Activated T-helper 1 cell treated with Interleukin-2 at 50 U/mL for 16 hours (primary cell): ENCODE measurements at regions not wholly inside any gene's neighbourhood (a gene's known extent, or its start where the extent isn't known, plus 50 kb on each side); places are given as distances from the start of the nearest gene placed in this dataset.
"Not testable (repeated sequence)": the region's sequence is repeated elsewhere in the genome, so short reads cannot be mapped to it uniquely, and the experiment has no call there.

Source experiments
- DNase-seq: peaks from one replicate; pipeline ENCODE4 v3.0.0-alpha.2; 2020; ENCODE audit warnings: low read depth

- no peak for DNase-seq
Measured at GRCh38 chr11:11220786-11221185, 132.3 kb downstream of the CSNK2A3 start.

DNA sequence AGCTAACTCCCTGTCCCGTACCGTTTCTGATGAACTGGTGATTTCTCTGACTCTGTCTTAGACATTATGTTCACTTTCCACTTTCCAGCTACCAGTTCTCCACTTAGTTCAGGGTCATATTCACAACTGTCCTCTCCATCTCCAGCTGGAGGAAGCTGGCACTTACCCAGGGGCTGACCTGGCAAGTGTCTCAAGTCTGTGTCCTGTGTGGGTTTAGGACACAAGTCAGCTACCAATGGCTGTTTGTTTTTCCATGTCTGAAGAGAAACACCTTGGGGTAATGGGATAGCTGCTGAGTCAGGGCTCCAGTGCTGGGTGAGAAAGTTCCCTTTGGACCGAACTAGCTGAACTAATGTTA, 134.4 kb downstream of the CSNK2A3 start:
- DNase-seq, result no peak

DNA sequence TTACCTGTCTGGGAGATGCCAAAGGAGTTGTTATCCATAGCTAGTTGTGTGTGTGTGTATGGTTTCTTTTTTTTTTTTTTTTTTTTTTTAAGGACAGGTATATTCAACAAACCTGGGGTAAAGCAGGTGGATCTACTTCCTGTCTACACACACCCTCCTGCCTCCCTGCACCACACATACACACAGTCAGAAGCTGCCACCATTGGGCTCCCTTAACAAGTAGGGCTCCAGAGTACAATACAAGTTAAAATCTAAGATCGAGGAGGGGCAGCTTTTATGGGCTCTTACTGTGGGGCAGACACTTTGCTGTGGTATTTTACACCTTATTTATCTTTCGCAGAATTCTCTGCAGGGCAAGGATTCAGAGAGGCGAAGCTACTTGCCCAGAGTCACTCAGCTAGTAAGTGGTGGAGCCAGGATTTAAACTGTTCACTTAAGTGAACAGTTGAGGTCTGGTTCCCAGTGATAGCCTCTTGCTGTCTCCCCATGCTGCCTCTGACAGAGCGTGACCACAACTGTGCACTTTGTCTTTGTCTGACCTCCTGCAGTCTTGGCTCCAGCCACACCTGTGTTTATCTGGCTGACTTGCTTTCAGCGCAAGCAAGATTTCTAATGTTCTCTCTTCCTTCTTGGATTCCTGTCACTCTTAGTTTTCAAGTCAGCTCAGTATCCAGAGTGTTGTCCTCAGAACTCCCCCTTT, 135.0 kb downstream of the CSNK2A3 start:
- DNase-seq, result no peak

DNA sequence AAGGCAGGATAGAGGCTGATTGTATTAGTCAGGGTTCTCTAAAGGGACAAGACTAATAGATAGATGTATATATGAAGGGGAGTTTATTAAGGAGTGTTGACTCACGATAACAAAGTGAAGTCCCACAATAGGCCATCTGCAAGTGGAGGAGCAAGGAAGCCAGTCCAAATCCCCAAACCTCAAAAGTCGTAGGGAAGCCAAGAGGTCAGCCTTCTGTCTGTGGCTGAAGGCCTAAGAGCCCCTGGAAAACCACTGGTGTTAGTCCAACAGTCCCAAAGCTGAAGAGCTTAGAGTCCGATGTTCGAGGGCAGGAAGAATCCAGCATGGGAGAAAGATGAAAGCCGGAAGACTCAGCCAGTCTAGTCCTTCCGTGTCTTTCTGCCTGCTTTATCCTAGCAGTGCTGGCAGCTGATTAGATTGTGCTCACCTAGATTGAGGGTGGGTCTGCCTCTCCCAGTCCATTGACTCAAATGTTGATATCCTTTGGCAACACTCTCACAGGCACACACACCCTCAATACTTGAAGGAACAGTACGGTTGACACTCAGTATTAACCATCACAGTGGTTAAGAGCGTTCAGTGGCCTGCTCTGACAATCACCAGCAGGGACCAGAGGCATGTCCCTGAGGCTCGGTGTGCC, 135.6 kb downstream of the CSNK2A3 start:
- DNase-seq, result no peak

- no peak for DNase-seq
Measured at GRCh38 chr11:11215944-11216343, 137.1 kb downstream of the CSNK2A3 start.

DNA sequence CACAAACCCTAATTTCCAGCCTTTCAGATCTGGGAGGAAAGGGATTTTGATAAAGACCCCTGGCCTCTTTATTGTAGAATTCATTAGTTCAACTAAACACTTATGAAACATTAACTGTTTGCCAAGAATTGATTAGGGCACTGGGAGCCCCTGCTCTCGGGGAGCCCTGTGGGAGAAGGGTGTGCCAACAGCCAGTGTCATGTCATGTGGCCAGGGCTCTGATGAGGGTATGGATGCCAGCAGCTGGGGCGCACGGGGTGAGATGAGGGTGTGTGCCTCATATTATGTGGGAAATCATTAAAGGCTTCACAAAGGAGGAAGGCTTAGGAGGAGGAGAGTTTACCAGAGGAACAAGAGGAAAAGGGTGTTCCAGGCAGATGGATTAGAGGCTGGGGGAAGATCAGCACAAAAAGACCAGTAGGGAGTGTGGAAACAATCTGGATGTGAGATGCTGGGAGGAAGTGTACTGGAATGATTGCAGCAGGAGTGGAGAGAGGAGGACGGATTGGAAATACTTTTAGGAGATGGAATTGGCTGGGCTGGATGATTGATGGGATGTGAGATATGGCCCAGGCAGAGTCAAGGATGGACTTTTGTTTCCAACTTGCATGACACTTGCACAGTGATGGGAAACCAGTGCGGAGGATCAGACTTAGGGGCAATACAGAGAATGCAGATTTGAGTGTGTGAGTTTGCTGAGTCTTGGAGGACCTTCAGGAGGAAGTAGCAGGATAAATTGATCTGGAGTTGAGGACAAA, 137.8 kb downstream of the CSNK2A3 start:
- DNase-seq, result no peak

DNA sequence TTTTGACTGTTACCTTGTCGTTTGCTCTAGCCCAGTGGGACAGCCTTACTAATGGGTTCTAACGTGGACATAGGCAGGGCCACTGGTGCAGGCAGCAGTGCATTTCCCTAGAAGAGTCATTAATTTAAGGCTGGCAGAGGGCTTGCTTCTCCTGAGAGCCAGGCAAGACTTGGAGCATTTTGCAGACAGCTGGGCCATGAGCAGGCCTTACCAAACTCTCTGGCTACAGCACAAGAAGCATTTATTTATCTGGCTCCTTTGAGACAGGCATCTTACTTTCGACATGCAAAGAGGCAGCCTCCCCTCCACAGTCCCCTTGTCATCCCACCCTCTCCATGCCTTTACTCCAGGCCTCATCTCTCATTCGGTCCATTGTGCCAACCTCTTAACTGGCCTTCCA, 139.9 kb downstream of the CSNK2A3 start:
- no peak for DNase-seq

DNA sequence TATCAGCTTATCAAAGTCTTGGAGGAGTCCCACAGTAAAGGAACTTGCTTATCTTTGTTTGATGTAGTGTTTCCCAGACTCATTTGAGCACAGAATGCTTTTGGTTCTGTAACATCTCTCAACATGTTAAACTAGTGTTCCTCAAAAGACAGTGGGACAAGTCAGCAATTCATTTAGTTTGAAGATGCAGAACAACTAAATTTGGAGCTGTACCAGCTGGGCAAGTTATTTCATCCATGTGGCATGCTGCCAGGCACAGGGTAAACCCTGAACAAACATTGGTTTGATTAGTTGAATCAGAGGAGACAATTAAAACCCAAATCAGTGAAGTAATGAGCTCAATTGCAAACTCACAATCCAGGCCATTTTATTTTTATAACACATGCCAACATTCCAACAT, 141.2 kb downstream of the CSNK2A3 start:
- DNase-seq, result no peak

DNA sequence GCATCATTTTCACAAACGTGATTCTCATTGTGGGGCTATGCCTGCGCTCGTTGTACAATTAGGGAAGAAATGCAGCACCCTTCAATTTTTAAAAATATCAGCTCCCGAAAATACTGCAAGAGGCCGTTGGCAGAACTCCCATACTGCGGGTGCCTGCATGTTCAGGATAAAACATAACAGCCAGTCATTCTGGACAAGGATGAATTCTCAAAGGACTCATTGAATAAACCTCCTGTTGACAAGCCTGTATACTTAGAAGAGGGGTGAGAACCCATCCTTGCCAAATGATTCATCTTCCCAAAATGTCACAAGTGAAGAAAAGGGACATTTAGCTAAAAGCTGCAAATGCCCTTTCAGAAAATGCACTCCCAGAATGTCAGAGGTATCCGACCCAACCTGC, 141.9 kb downstream of the CSNK2A3 start:
- no peak for DNase-seq

DNA sequence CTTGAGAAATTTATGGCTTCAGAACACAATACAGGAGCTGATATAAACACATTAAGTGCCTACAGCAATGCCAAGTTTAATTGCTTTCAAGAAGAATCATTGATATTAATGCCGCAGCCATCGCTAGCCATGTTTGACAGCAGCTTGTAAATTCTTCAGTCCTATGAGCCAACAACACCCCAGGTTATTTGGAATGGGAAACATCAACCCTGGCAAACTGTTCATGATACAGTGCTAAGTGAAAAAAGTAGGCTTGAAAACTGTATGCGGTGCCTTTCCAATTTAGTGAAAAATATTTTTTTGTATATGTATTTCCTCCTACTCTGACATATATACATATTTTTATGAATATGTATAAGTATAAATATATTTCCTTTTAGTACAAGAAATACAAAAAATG, 142.6 kb downstream of the CSNK2A3 start:
- no peak for DNase-seq

DNA sequence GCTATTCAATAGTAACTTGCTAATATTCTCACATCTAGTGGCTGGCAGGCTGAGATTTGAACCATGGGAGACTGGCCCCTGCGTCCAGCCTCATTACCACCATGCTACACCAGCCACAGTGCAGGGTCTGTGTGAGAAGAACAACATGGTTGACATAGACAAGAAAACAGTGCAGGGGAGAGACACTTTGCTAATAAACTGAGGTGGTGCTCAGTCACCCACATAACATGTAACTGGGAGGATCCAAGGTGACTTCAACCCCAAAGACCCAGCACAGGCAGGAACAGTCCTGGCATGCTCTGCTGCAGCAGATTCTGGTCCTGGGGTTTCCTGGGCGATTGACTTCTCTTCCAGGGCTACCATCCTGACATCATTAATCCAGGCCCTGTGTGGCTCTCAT, 143.1 kb downstream of the CSNK2A3 start:
- DNase-seq, result no peak

DNA sequence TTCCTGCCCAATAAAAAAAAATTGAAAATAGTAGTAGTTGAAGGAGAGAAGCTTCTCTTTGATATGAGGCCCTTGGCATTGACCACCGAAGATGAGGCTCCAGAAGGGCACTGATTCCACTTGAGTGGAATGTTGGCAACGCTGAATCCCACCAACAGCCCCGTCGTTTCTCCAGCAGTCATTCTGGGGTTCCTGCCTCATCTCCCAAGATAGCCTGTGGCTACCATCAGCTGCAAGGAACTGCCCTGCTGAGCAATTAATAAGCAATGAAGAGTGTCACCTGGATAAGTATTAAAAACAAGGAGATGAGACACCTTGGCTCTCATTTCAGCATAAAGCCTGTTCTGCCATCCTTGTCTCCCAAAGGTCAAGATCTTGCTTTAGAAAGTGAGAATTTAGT, 144.1 kb downstream of the CSNK2A3 start:
- DNase-seq, result no peak

DNA sequence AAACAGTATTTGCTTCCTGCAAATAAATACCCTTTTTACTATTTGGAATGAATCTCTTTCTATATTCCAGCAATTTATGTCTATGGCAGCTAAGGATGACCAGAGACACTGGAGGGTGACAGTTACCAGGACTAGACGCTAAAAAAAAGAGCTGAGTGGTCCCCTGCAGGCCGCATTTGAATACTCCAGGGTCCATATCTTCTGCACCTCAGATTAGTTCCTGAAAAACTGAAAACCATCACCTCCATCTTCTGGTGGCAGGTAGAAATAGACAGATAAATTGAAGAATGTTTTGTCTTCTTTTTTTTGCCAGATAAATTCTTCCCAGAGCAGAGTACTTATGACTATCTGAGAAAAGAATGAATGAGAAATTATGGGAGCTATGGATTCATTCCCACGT, 145.6 kb downstream of the CSNK2A3 start:
- DNase-seq, result no peak

DNA sequence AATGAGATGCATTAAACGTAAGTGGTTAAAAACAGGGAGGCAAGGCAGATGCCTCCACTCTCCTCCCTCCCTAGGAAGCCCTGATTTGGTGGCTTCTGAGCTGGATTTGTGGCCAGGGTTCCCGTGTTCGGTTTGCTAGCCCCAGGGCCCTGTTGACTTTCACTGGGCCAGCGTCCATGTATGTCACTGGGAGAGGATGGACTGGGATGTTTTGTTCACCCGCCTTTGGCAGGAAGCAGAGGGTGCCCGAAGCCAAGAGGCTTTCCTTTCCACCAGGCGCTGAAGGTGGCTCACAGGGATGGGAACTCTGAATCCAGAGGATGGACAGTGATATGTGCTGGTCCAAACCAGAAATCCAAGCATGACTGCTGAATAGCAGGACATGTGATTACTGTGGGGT, 146.6 kb downstream of the CSNK2A3 start:
- no peak for DNase-seq

DNA sequence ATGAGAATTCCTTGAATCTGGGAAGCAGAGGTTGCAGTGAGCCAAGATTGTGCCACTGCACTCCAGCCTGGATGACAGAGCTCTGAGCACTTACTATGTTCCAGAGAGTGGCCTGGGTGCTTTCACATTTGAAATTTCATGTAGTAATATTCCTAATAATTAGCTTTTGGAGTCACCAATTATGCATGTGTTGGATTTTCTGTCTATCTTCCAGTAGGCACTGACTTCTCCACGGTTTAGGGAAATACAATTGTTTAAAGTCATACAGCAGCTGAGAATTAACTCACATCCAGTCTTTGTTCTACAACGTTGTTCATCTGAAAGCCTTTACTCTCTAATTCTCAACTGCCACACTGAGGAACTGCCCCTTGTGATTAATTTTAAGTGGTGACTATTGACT, 150.2 kb downstream of the CSNK2A3 start:
- no peak for DNase-seq

DNA sequence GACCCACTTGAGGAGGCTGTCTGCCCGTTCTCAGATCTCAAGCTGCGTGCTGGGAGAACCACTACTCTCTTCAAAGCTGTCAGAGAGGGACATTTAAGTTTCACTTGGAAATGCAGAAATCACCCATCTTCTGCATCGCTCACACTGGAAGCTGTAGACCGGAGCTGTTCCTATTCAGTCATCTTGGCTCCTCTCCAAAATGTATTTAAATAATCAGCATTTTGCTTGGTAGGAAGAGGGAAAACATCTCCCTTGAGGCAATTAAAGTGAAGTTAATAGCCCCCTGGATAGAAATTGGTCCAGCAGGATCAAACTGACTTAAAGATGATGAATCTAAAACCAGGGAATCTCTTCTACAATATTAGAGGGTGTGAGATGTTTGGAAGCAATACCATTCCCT, 151.7 kb downstream of the CSNK2A3 start:
- DNase-seq, result not testable (repeated sequence)

GRCh38 chr11:11192541-11192940, 160.5 kb downstream of the CSNK2A3 start:
- no peak for DNase-seq

GRCh38 chr11:11189506-11189905, 163.5 kb downstream of the CSNK2A3 start:
- no peak for DNase-seq

DNA sequence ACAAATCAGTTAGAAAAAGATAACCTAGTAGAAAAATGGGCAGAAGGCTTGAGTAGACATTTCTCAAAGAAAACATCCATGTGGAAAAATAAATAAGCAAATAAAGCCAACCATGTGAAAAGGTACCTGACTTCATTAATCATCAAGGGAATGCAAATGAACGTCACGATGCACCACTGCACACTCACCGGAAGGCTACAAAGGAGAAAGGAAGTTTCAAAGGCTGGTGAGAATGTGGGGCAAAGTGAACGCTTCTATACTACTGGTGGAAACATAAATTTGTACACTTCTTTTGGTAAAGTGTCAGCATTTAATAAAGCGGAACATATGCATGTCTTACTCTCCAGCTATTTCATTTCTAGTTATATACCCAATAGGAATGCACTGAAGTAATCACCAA, 166.8 kb downstream of the CSNK2A3 start:
- DNase-seq, result no peak

- DNase-seq, result no peak
Measured at GRCh38 chr11:11182261-11182660, 170.8 kb downstream of the CSNK2A3 start.

- no peak for DNase-seq
Measured at GRCh38 chr11:11178671-11179638, 174.1 kb downstream of the CSNK2A3 start.

- no peak for DNase-seq
Measured at GRCh38 chr11:11177156-11177808, 175.8 kb downstream of the CSNK2A3 start.
